ENCODE measurements at regions not wholly inside any gene's neighbourhood (a gene's known extent, or its start where the extent isn't known, plus 50 kb on each side); places are given as distances from the start of the nearest gene placed in this dataset.

GRCh38 chr10:133000648-133001047 is 58.3 kb upstream of the CFAP46 start:
- Histone ChIP-seq H3K9me3 (ENCODE audit: low read depth) (no peaks in the 10 kb centered on the region), H3K27me3 (no peaks in the 10 kb centered on the region), H3K4me3 (no peak overlapping the region), H3K9me2 (replicated peaks; ENCODE audit: insufficient read depth) (no peaks in the 10 kb centered on the region), H2AFZ (no peak overlapping the region), H3K36me3 (replicated peaks; ENCODE audit: insufficient read depth, low read depth) (no peaks in the 10 kb centered on the region), H3K27ac (no peak overlapping the region), H4K20me1 (ENCODE audit: insufficient read depth, poor library complexity, severe bottlenecking) (no peaks in the 10 kb centered on the region), H3K79me2 (no peaks in the 10 kb centered on the region), H3K4me2 (no peak overlapping the region), H3K4me1 (ENCODE audit: insufficient read depth) (no peaks in the 10 kb centered on the region)
- DNase-seq (ENCODE audit: low spot score): no peak
- TF ChIP-seq EZH2 (IDR thresholded peaks at IDR 0.05; ENCODE audit: borderline replicate concordance) (no peak), EZH2phosphoT487 (IDR thresholded peaks at IDR 0.05; ENCODE audit: low read depth, severe bottlenecking, unreplicated experiment) (no peak), CTCF (IDR thresholded peaks at IDR 0.05; ENCODE audit: poor library complexity) (no peak)
- 93% methylated on average over 9 of the region's 9 CpGs for WGBS (ENCODE audit: low lambda C conversion rate, missing lambda C conversion rate)

GRCh38 chr10:132997517-132998265 is 55.3 kb upstream of the CFAP46 start:
- no peaks in the 10 kb centered on the region for H3K79me2 ChIP-seq
- TF ChIP-seq EZH2 (IDR thresholded peaks at IDR 0.05; ENCODE audit: borderline replicate concordance) (no peak), CTCF (IDR thresholded peaks at IDR 0.05; ENCODE audit: poor library complexity) (no peak), EZH2phosphoT487 (IDR thresholded peaks at IDR 0.05; ENCODE audit: low read depth, severe bottlenecking, unreplicated experiment) (no peak)
- WGBS (ENCODE audit: low lambda C conversion rate, missing lambda C conversion rate): 94% methylated on average over 22 of the region's 22 CpGs
- no peaks in the 10 kb centered on the region for H3K27me3 ChIP-seq
- no peaks in the 10 kb centered on the region for H4K20me1 ChIP-seq (ENCODE audit: insufficient read depth, poor library complexity, severe bottlenecking)
- no peak for DNase-seq (ENCODE audit: low spot score)
- H3K27ac ChIP-seq: no peak overlapping the region
- no peak overlapping the region for H3K4me3 ChIP-seq
- no peaks in the 10 kb centered on the region for H3K9me3 ChIP-seq (ENCODE audit: low read depth)
- H3K4me2 ChIP-seq: no peak overlapping the region
- H2AFZ ChIP-seq: no peak overlapping the region
- H3K36me3 ChIP-seq (replicated peaks; ENCODE audit: insufficient read depth, low read depth): no peaks in the 10 kb centered on the region
- no peaks in the 10 kb centered on the region for H3K9me2 ChIP-seq (replicated peaks; ENCODE audit: insufficient read depth)
- no peaks in the 10 kb centered on the region for H3K4me1 ChIP-seq (ENCODE audit: insufficient read depth)

GRCh38 chr10:132996603-132997343 is 54.4 kb upstream of the CFAP46 start:
- no peak for TF ChIP-seq EZH2 (IDR thresholded peaks at IDR 0.05; ENCODE audit: borderline replicate concordance)
- TF ChIP-seq CTCF (IDR thresholded peaks at IDR 0.05; ENCODE audit: poor library complexity): no peak
- no peak for TF ChIP-seq EZH2phosphoT487 (IDR thresholded peaks at IDR 0.05; ENCODE audit: low read depth, severe bottlenecking, unreplicated experiment)
- no peaks in the 10 kb centered on the region for H3K9me3 ChIP-seq (ENCODE audit: low read depth)
- no peak overlapping the region for H3K27ac ChIP-seq
- no peaks in the 10 kb centered on the region for H3K9me2 ChIP-seq (replicated peaks; ENCODE audit: insufficient read depth)
- no peak overlapping the region for H3K4me3 ChIP-seq
- 91% methylated on average over 27 of the region's 27 CpGs for WGBS (ENCODE audit: low lambda C conversion rate, missing lambda C conversion rate)
- no peaks in the 10 kb centered on the region for H3K4me1 ChIP-seq (ENCODE audit: insufficient read depth)
- no peak overlapping the region for H3K4me2 ChIP-seq
- H2AFZ ChIP-seq: no peak overlapping the region
- no peaks in the 10 kb centered on the region for H3K27me3 ChIP-seq
- no peaks in the 10 kb centered on the region for H4K20me1 ChIP-seq (ENCODE audit: insufficient read depth, poor library complexity, severe bottlenecking)
- no peak for DNase-seq (ENCODE audit: low spot score)
- no peaks in the 10 kb centered on the region for H3K36me3 ChIP-seq (replicated peaks; ENCODE audit: insufficient read depth, low read depth)
- no peaks in the 10 kb centered on the region for H3K79me2 ChIP-seq

All from hepatocyte (in vitro differentiated cells).